Fibroblast of skin of left quadriceps (primary cell): ENCODE measurements at regions not wholly inside any gene's neighbourhood (a gene's known extent, or its start where the extent isn't known, plus 50 kb on each side); places are given as distances from the start of the nearest gene placed in this dataset.
"Not testable (repeated sequence)": the region's sequence is repeated elsewhere in the genome, so short reads cannot be mapped to it uniquely, and the experiment has no call there.

Source experiments
- DNase-seq, 2 experiments: peaks; one replicate each; pipeline ENCODE4 v3.0.0-alpha.2; 2013; ENCODE audit warnings: low read depth in 2 of 2

GRCh38 chr16:88128556-88128955 lies 177.3 kb downstream of the BANP start:
- no peak for DNase-seq

GRCh38 chr16:88129133-88129532 lies 177.9 kb downstream of the BANP start:
- not testable (repeated sequence) for DNase-seq

GRCh38 chr16:88130016-88130415 lies 178.8 kb downstream of the BANP start:
- DNase-seq, result no peak

GRCh38 chr16:88130681-88131080 lies 179.4 kb downstream of the BANP start:
- DNase-seq, result no peak

- no peak for DNase-seq
Observed at GRCh38 chr16:88131256-88131655, 180.0 kb downstream of the BANP start.

GRCh38 chr16:88131966-88132365 lies 180.7 kb downstream of the BANP start:
- no peak for DNase-seq

GRCh38 chr16:88132836-88133506 lies 181.7 kb downstream of the BANP start:
- DNase-seq, result no peak

GRCh38 chr16:88133507-88133843 lies 182.2 kb downstream of the BANP start:
- DNase-seq, result no peak

GRCh38 chr16:88134172-88134898 lies 183.1 kb downstream of the BANP start:
- DNase-seq, result not testable (repeated sequence)

- not testable (repeated sequence) for DNase-seq
Observed at GRCh38 chr16:88134899-88135682, 183.9 kb downstream of the BANP start.

- not testable (repeated sequence) for DNase-seq
Observed at GRCh38 chr16:88136211-88136713, 185.0 kb downstream of the BANP start.

GRCh38 chr16:88136939-88137338 lies 185.7 kb downstream of the BANP start:
- not testable (repeated sequence) for DNase-seq

GRCh38 chr16:88139141-88139540 lies 187.9 kb downstream of the BANP start:
- not testable (repeated sequence) for DNase-seq

- not testable (repeated sequence) for DNase-seq
Observed at GRCh38 chr16:88140195-88140594, 189.0 kb downstream of the BANP start.

GRCh38 chr16:88141580-88141979 lies 190.3 kb downstream of the BANP start:
- no peak for DNase-seq

GRCh38 chr16:88142056-88142935 lies 191.1 kb downstream of the BANP start:
- DNase-seq, result not testable (repeated sequence)

GRCh38 chr16:88143122-88144027 lies 192.1 kb downstream of the BANP start:
- DNase-seq, result not testable (repeated sequence)

GRCh38 chr16:88144028-88144511 lies 192.8 kb downstream of the BANP start:
- no peak for DNase-seq

- not testable (repeated sequence) for DNase-seq
Observed at GRCh38 chr16:88145376-88145775, 194.1 kb downstream of the BANP start.

- not testable (repeated sequence) for DNase-seq
Observed at GRCh38 chr16:88145824-88146405, 194.7 kb downstream of the BANP start.
